ENCODE measurements at regions not wholly inside any gene's neighbourhood (a gene's known extent, or its start where the extent isn't known, plus 50 kb on each side); places are given as distances from the start of the nearest gene placed in this dataset.

GRCh38 chr17:72466199-72466598, 345.4 kb downstream of the SOX9 start:
- no peak for TF ChIP-seq FOXP2 (optimal IDR thresholded peaks at IDR 0.05; ENCODE audit: borderline replicate concordance, extremely low read depth, extremely low read length, insufficient read depth)
- no peak for TF ChIP-seq TAF1 (IDR thresholded peaks at IDR 0.05; ENCODE audit: borderline replicate concordance, insufficient read depth, low read length)
- TF ChIP-seq, protein P1, sequence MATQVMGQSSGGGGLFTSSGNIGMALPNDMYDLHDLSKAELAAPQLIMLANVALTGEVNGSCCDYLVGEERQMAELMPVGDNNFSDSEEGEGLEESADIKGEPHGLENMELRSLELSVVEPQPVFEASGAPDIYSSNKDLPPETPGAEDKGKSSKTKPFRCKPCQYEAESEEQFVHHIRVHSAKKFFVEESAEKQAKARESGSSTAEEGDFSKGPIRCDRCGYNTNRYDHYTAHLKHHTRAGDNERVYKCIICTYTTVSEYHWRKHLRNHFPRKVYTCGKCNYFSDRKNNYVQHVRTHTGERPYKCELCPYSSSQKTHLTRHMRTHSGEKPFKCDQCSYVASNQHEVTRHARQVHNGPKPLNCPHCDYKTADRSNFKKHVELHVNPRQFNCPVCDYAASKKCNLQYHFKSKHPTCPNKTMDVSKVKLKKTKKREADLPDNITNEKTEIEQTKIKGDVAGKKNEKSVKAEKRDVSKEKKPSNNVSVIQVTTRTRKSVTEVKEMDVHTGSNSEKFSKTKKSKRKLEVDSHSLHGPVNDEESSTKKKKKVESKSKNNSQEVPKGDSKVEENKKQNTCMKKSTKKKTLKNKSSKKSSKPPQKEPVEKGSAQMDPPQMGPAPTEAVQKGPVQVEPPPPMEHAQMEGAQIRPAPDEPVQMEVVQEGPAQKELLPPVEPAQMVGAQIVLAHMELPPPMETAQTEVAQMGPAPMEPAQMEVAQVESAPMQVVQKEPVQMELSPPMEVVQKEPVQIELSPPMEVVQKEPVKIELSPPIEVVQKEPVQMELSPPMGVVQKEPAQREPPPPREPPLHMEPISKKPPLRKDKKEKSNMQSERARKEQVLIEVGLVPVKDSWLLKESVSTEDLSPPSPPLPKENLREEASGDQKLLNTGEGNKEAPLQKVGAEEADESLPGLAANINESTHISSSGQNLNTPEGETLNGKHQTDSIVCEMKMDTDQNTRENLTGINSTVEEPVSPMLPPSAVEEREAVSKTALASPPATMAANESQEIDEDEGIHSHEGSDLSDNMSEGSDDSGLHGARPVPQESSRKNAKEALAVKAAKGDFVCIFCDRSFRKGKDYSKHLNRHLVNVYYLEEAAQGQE (IDR thresholded peaks at IDR 0.05; ENCODE audit: insufficient read depth in 1 of 2, low read depth in 2 of 2, low read length in 2 of 2) = no peak
- no peak for TF ChIP-seq SIN3A (IDR thresholded peaks at IDR 0.05; ENCODE audit: borderline replicate concordance, insufficient read depth, low read length)
- TF ChIP-seq POLR2AphosphoS5 (IDR thresholded peaks at IDR 0.05; ENCODE audit: low read depth, low read length) = no peak

DNA sequence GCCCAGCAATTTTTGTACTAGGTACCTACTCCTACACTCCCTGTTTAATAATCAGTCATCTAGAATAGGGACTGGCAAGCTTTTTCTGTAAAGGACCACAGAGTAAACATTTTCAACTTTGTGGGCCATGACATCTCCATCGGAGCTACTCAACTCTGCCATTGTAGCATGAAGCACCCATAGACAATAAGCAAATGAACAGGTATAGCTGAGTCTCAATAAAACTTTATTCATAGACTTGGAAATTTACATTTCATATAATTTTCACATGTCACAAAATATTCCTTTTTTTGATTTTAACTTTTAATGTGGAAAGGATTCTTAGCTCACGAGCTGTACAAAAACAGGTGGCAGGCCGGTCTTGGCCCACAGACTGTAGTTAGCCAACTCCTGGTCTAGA, 345.8 kb downstream of the SOX9 start:
- TF ChIP-seq TAF1 (IDR thresholded peaks at IDR 0.05; ENCODE audit: borderline replicate concordance, insufficient read depth, low read length) (no peak), FOXP2 (optimal IDR thresholded peaks at IDR 0.05; ENCODE audit: borderline replicate concordance, extremely low read depth, extremely low read length, insufficient read depth) (no peak), SIN3A (IDR thresholded peaks at IDR 0.05; ENCODE audit: borderline replicate concordance, insufficient read depth, low read length) (no peak), POLR2AphosphoS5 (IDR thresholded peaks at IDR 0.05; ENCODE audit: low read depth, low read length) (no peak)
- TF ChIP-seq, protein P1 (IDR thresholded peaks at IDR 0.05; ENCODE audit: insufficient read depth in 1 of 2, low read depth in 2 of 2, low read length in 2 of 2) = no peak

GRCh38 chr17:72467841-72468653, 347.2 kb downstream of the SOX9 start:
- TF ChIP-seq, protein P1 (IDR thresholded peaks at IDR 0.05; ENCODE audit: insufficient read depth in 1 of 2, low read depth in 2 of 2, low read length in 2 of 2) = no peak
- no peak for TF ChIP-seq POLR2AphosphoS5 (IDR thresholded peaks at IDR 0.05; ENCODE audit: low read depth, low read length)
- TF ChIP-seq FOXP2 (optimal IDR thresholded peaks at IDR 0.05; ENCODE audit: borderline replicate concordance, extremely low read depth, extremely low read length, insufficient read depth) = no peak
- no peak for TF ChIP-seq SIN3A (IDR thresholded peaks at IDR 0.05; ENCODE audit: borderline replicate concordance, insufficient read depth, low read length)
- no peak for TF ChIP-seq TAF1 (IDR thresholded peaks at IDR 0.05; ENCODE audit: borderline replicate concordance, insufficient read depth, low read length)

DNA sequence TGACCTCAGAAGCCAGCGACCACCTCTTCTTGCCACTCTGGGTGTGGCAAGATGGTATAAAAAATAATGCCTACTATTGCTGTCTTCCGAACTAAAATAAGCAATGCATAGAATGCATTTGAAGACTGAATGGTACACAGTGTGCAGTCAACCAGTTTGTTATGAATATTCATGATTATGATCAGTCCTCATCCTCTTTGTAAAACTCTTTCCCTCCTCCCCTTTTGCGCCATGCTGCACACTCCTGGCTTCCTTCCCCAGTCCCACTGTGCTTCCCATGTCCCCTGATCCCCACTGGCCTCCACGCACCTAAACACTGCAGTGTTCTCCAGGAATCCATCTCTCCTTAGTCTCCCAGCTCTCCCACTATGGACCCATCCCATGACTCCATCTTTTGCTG, 348.0 kb downstream of the SOX9 start:
- TF ChIP-seq TAF1 (IDR thresholded peaks at IDR 0.05; ENCODE audit: borderline replicate concordance, insufficient read depth, low read length) (no peak), SIN3A (IDR thresholded peaks at IDR 0.05; ENCODE audit: borderline replicate concordance, insufficient read depth, low read length) (no peak), FOXP2 (optimal IDR thresholded peaks at IDR 0.05; ENCODE audit: borderline replicate concordance, extremely low read depth, extremely low read length, insufficient read depth) (no peak), POLR2AphosphoS5 (IDR thresholded peaks at IDR 0.05; ENCODE audit: low read depth, low read length) (no peak)
- TF ChIP-seq, protein P1 (IDR thresholded peaks at IDR 0.05; ENCODE audit: insufficient read depth in 1 of 2, low read depth in 2 of 2, low read length in 2 of 2) = no peak

Measured in PFSK-1 (cell line).